Type B pancreatic cell (in vitro differentiated cells): ENCODE measurements at regions not wholly inside any gene's neighbourhood (a gene's known extent, or its start where the extent isn't known, plus 50 kb on each side); places are given as distances from the start of the nearest gene placed in this dataset.

Experiments used
- DNase-seq: peaks from one replicate; pipeline ENCODE4 v3.0.0; 2021; ENCODE audit warnings: mixed read lengths; ENCODE audit not compliant: unreplicated experiment; ENCODE audit errors: extremely low spot score
- H3K27ac Mint-ChIP-seq: 2 replicates; pipeline ENCODE4 v1.8.0; 2021; ENCODE audit warnings: mild to moderate bottlenecking, mixed read lengths
- H3K27me3 Mint-ChIP-seq: 2 replicates; pipeline ENCODE4 v1.8.0; 2021; ENCODE audit warnings: mixed read lengths
- H3K36me3 Mint-ChIP-seq: 2 replicates; pipeline ENCODE4 v1.8.0; 2021; ENCODE audit warnings: mixed read lengths
- H3K4me1 Mint-ChIP-seq: one replicate; pipeline ENCODE4 v1.8.0; 2021; ENCODE audit warnings: mixed read lengths; ENCODE audit not compliant: unreplicated experiment
- H3K4me3 Mint-ChIP-seq: 2 replicates; pipeline ENCODE4 v1.8.0; 2021; ENCODE audit warnings: mild to moderate bottlenecking, mixed read lengths
- H3K9me3 Mint-ChIP-seq: 2 replicates; pipeline ENCODE4 v1.8.0; 2021; ENCODE audit warnings: mixed read lengths
- CTCF ChIP-seq: fragments of 200-600 bp; sonication (generic); conservative IDR thresholded peaks from 2 replicates; pipeline ENCODE4 v1.5.0; 2021; ENCODE audit warnings: antibody characterized with exemption, mild to moderate bottlenecking

GRCh38 chr10:25076506-25077177 lies 60.2 kb downstream of the THNSL1 start:
- no peaks in the 10 kb centered on the region for H3K36me3 Mint-ChIP-seq
- H3K4me1 Mint-ChIP-seq, result peaks cover 10% of the 10 kb centered on the region

GRCh38 chr10:25078658-25079431 lies 62.4 kb downstream of the THNSL1 start:
- Mint-ChIP-seq H3K27ac (peak overlapping the region; percentile 28), H3K27me3 (no peaks in the 10 kb centered on the region), H3K36me3 (no peaks in the 10 kb centered on the region), H3K4me1 (peaks cover 17% of the 10 kb centered on the region), H3K9me3 (no peaks in the 10 kb centered on the region), H3K4me3 (peak overlapping the region; percentile 3)
- no peak for TF ChIP-seq CTCF
- DNase-seq, result no peak

More at GRCh38 chr10:25076506-25077177, 60.2 kb downstream of the THNSL1 start:
- no peak overlapping the region for H3K4me3 Mint-ChIP-seq
- TF ChIP-seq CTCF, result no peak
- no peak overlapping the region for H3K27ac Mint-ChIP-seq
- no peaks in the 10 kb centered on the region for H3K27me3 Mint-ChIP-seq
- H3K9me3 Mint-ChIP-seq, result no peaks in the 10 kb centered on the region
- DNase-seq, result no peak

GRCh38 chr10:25080880-25081581 lies 64.6 kb downstream of the THNSL1 start:
- Mint-ChIP-seq H3K27me3 (no peaks in the 10 kb centered on the region), H3K4me1 (peaks cover 17% of the 10 kb centered on the region), H3K4me3 (peak overlapping the region; percentile 3), H3K27ac (peak overlapping the region; percentile 38), H3K9me3 (no peaks in the 10 kb centered on the region), H3K36me3 (no peaks in the 10 kb centered on the region)
- peak; percentile 93 for TF ChIP-seq CTCF
- peak; percentile 84 for DNase-seq

GRCh38 chr10:25082276-25083204 lies 66.1 kb downstream of the THNSL1 start:
- Mint-ChIP-seq H3K4me1 (peaks cover 17% of the 10 kb centered on the region), H3K27ac (peak overlapping the region; percentile 43), H3K27me3 (no peaks in the 10 kb centered on the region), H3K9me3 (no peaks in the 10 kb centered on the region), H3K36me3 (no peaks in the 10 kb centered on the region), H3K4me3 (no peak overlapping the region)
- no peak for TF ChIP-seq CTCF
- DNase-seq, result no peak

- no peak for DNase-seq
- Mint-ChIP-seq H3K36me3 (no peaks in the 10 kb centered on the region), H3K27ac (no peak overlapping the region), H3K4me3 (no peak overlapping the region), H3K27me3 (no peaks in the 10 kb centered on the region), H3K4me1 (peaks cover 17% of the 10 kb centered on the region), H3K9me3 (peaks cover 5% of the 10 kb centered on the region)
- no peak for TF ChIP-seq CTCF
These were observed 67.2 kb downstream of the THNSL1 start for GRCh38 chr10:25083546-25084111.
